Skeletal muscle cell (primary cell): ENCODE measurements at regions not wholly inside any gene's neighbourhood (a gene's known extent, or its start where the extent isn't known, plus 50 kb on each side); places are given as distances from the start of the nearest gene placed in this dataset.

Source experiments
- DNase-seq: peaks from one replicate; pipeline ENCODE4 v3.0.0-alpha.2; 2010; ENCODE audit warnings: low read depth
- H3K4me3 ChIP-seq: 2 replicates; pipeline ENCODE4 v1.5.1; 2011; ENCODE audit warnings: low read depth, mild to moderate bottlenecking, control low read depth, low read length, moderate library complexity

- H3K4me3 ChIP-seq: no peak overlapping the region
- no peak for DNase-seq
These were observed 81.0 kb downstream of the QPCT start for GRCh38 chr2:37425408-37425807.

DNA sequence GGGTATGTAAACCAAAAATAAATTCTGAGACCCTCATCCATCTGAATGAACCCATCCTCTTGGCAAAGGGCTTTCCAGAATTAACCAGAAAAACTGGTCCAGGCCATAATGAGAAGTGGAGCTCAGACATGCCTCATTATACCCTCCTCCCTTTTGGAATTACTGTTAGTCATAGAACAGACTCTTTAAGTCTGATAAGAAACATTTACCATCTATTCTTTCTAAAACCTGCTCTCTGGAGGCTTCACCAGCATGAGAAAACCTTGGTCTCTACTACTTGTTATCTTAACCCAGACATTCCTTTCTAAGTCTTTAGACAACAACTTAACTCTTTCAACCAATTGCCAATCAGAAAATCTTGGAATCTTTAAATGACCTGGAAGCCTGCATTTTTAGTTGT is 82.8 kb downstream of the QPCT start:
- DNase-seq: no peak
- no peak overlapping the region for H3K4me3 ChIP-seq

- H3K4me3 ChIP-seq: no peak overlapping the region
These were observed 91.9 kb downstream of the QPCT start for GRCh38 chr2:37436323-37436722.

DNA sequence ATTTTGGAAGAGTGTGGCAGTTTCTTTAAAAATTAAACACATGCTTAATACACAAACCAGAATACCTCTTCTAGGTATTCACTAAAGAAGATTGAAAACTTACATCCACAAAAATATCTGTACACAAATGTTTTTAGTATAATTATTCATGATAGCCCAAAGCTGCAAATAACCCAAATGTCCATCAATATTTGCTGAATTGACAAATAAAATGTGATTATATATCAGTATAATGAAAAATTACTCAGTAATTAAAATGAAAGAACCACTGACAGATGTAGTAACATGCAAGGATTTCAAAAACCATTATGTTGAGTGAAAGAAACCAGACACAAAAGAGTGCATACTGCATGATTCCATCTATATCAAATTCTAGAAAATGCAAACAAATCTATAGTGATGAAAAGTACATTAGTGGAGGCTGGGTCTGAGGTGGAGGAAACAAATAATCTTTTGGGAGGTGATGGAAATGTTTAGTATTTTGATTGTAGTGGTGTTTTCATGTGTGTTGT is 94.8 kb downstream of the QPCT start:
- DNase-seq: no peak
- no peak overlapping the region for H3K4me3 ChIP-seq

More at GRCh38 chr2:37436323-37436722, 91.9 kb downstream of the QPCT start:
- DNase-seq: no peak

- no peak for DNase-seq
- H3K4me3 ChIP-seq: no peak overlapping the region
These were observed 96.6 kb downstream of the QPCT start for GRCh38 chr2:37441055-37441454.

DNA sequence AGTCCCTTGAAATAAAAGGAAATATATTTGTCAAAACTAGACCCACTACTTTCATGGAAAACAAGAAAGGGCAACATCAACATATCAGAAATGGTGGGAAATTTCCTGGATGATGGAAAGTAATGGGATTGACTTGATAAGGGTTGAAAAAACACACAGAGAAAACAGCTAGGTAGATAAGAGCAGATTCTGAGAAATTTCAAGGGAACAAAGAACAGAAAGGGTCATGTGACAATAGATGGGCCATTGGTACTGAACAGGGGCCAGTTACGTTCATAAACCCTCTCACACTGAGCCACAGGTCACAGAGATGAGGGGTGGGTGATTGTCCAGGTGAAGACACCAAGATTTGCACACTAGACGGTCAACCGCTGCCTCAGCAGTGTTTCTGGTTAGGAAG is 98.7 kb downstream of the QPCT start:
- H3K4me3 ChIP-seq: no peak overlapping the region
- DNase-seq: no peak

- no peak for DNase-seq
- no peak overlapping the region for H3K4me3 ChIP-seq
These were observed 103.0 kb downstream of the QPCT start for GRCh38 chr2:37447446-37447845.

DNA sequence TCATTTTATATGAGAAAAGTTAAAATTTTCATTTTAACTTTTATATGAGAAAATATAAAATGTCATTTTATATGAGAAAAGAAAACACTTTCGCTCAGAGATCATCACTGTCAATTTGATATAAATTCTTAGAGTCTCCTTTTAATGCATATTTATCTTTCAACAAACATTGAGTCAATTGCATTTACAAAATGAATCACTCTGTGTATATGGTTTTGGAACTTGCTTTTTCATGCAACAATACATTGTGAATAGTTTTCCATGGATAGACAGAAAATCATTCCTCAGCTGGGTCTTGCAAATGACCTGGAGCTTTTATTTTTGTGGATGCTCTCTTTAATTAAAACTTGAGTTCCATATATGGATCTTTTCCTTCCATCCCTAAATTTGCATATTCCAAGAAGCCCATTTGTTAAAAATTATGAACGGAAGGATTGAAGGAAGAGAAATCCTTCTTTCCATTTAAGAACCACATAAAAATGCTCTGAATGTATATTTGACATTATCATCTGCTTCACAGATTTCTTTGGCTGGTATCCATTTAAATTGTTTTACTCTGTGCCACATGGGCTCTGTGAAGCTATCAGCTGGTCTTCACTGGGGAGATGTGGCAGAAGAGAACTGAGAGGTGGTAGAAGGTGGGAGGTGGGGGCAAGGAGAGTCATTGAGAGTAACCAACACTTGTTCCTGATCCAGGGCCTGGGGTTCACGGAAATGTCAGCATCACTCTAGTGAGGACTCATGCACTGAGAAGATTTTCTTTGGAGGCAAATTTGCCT is 104.1 kb downstream of the QPCT start:
- no peak for DNase-seq
- no peak overlapping the region for H3K4me3 ChIP-seq

DNA sequence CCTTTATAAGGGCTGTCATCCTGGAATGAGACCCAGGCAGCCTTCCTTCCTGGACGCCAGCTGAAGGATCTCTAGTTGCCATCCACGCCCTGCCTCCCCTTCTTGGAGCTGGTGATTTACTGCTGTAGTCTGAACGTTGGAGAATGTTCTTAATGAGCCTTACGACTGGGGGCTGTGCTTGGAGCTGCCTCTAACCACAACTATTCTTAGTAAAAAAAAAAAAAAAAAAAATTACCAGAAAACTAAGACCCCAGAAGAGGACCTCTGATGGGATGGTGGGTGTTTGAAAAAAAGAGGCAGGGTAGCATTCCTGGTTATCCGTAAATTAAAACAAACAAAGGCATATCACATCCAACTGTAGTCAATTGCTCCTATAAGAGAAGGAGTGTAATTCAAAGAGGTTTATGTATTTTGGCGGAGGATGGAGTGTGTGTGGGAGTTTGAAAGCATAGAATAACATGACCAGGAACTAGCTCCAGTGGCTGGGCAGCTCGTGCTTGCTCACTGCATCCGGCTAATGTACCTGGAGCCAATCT is 105.4 kb downstream of the QPCT start:
- no peak for DNase-seq
- no peak overlapping the region for H3K4me3 ChIP-seq

- no peak for DNase-seq
- no peak overlapping the region for H3K4me3 ChIP-seq
These were observed 108.6 kb downstream of the QPCT start for GRCh38 chr2:37453027-37453426.

- DNase-seq: no peak
- H3K4me3 ChIP-seq: no peak overlapping the region
These were observed 110.7 kb downstream of the QPCT start for GRCh38 chr2:37454851-37455762.

DNA sequence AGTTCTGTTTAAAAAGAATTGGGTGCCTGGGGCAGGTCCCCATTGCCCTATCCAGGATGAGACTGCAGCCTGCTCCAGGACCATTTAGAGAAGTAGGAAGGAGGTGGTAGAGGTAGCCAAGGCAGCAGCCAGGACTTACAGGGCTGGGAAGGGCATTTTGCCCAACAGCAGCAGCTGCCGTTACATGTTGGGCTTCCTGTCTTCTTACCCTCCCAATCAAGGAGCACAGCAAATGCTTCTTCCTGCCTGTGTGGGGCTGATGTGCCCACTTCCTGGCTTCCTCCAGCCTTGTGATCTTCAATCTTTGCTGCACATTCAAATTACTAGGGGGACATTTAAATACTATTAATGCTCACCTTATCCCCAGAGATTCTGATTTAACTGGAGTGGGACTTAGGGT is 112.0 kb downstream of the QPCT start:
- H3K4me3 ChIP-seq: no peak overlapping the region
- DNase-seq: no peak

DNA sequence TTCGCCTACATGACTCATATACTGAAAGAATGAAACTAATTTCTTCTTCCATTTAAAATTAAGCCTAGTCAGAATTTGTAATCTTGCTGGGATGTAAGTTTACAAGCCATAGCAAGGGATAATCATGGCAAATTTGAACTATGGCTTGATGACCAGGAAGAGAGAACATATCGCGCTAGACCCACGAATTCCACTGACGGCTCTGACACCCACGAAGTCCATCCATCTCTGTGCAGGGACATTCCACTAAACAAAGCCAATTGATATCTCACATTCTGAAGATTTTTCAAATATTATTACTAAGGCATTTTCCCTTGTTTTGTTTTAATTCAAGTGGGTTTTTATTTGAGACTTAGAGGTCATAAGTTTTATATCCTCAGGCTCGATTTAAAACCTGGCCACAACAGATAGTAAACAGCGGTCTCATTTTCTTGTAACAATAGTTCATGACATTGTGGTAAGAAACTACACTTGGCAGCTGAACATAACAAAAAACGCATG is 113.0 kb downstream of the QPCT start:
- no peak overlapping the region for H3K4me3 ChIP-seq
- DNase-seq: no peak

GRCh38 chr2:37458133-37458532 is 113.7 kb downstream of the QPCT start:
- no peak for DNase-seq
- H3K4me3 ChIP-seq: no peak overlapping the region

DNA sequence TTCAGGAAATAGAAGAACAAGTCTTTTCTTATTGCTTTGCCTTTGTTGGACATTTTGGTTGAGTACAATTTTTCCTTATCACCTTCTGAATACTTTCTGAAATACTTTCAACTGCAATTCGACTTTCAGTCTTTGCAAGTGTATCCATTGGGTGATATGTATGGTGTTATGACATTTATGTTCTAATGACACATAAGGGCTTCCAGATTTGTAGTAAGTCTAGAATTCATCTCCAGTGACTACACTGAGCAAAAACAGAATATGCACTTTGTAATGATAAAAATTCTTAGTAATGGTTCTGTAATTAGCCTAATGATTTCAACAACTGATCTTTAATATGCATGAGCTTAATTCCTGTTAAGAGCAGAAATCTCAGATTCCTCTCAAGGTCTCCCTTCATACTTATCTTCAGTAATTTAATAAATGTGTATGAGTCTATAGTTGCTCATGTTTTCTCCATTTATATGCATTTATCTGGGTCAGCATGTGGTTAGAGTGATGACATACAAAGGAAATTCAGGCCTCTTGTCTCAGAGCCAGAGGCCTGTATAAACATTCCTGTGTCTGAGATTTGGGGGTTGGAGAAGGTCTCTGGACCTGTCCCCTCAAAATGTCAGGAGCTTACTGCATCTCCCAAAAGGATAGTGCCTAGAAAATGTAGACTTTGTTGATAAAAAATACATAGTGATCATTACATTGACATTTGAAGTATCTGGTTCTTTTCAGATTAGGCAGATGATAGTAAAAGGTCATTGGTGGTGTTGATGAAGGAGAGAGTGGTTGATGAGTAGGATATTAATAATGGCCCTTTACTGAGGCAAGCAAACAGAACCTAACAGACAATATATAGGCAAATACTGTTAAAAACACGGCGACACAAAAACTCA is 114.9 kb downstream of the QPCT start:
- H3K4me3 ChIP-seq: no peak overlapping the region
- DNase-seq: no peak

DNA sequence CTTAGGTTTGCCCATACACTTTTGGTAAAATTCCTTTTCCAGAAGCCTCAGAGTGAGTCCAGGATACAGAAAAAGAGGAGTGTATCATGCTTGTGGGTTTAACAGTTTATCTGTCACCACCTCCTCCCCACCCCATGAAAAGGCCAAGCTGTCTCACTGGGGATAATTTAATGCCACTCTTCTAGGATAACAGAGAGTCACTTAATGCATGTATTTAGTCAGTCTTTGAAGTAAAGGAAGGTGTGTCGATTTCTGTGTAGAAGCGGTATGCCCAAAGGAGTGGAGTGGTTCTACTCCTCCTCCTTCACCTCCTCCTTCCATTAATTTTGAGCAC is 116.4 kb downstream of the QPCT start:
- no peak overlapping the region for H3K4me3 ChIP-seq
- no peak for DNase-seq

DNA sequence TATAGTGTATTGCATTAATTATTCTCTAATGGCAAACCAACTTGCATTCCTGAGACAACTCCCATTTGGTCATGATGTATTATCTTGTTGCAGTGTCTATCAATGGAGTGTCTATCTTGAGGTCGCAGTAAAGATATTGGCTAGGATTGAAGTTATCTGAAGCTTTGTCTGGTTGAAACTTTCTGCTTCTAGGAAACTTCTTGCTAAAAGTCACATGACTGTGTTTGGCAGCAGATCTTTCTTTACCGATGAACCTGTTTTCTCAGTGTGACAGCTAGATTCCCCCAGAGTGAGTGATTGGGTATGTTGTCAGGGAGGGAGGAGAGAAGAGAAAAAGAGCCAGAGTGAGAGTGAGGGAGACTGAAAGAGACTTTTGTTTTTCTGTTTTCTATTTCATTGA is 119.6 kb downstream of the QPCT start:
- no peak overlapping the region for H3K4me3 ChIP-seq
- no peak for DNase-seq

- H3K4me3 ChIP-seq: no peak overlapping the region
- no peak for DNase-seq
These were observed 122.2 kb downstream of the QPCT start for GRCh38 chr2:37466533-37467222.

DNA sequence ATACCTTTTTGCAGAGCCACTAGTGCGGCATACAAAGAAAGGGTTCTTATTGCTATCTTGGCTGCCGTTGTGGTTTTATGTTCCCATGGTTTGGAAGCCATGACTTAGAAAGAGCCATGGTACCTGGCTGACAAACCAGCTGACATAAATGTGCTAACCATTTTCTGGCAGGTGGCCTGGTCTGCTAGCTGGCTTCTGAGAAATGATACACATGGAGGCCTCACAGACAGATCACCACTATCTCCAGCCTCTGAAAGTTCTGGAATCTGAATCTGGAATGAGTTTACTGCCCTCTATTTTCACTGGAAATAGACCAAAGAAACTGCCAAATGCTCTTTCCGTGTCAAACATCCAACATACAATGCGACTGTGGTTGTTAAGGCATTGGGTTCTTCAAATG is 123.7 kb downstream of the QPCT start:
- H3K4me3 ChIP-seq: no peak overlapping the region
- no peak for DNase-seq
